ENCODE measurements at regions not wholly inside any gene's neighbourhood (a gene's known extent, or its start where the extent isn't known, plus 50 kb on each side); places are given as distances from the start of the nearest gene placed in this dataset.
"Not testable (repeated sequence)": the region's sequence is repeated elsewhere in the genome, so short reads cannot be mapped to it uniquely, and the experiment has no call there.

DNA sequence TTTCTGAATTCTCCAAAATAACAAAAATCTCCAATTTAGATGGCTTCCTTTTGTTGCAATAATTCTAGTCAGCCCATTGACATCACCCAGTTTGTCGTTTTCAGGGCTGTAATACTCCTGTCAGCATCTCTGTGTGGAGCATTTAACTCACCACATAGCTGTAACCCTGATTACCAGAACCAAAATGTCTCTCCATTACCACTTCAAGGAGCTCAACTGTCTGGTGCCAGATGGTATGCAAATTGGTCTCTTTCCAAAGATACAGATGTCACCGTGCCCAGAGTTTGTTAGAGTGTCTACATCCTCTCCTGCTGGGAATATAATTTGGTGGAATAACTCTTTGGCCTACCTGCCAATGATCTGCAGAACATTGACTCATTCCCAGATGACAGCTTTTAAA, 350.3 kb upstream of the POT1 start:
- no peak for ATAC-seq
- TF ChIP-seq, protein P1, sequence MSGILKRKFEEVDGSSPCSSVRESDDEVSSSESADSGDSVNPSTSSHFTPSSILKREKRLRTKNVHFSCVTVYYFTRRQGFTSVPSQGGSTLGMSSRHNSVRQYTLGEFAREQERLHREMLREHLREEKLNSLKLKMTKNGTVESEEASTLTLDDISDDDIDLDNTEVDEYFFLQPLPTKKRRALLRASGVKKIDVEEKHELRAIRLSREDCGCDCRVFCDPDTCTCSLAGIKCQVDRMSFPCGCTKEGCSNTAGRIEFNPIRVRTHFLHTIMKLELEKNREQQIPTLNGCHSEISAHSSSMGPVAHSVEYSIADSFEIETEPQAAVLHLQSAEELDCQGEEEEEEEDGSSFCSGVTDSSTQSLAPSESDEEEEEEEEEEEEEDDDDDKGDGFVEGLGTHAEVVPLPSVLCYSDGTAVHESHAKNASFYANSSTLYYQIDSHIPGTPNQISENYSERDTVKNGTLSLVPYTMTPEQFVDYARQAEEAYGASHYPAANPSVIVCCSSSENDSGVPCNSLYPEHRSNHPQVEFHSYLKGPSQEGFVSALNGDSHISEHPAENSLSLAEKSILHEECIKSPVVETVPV (CRISPR knock-in tag; IDR thresholded peaks at IDR 0.05) = no peak
- TF ChIP-seq OSR1 (CRISPR knock-in tag; IDR thresholded peaks at IDR 0.05) = no peak
- TF ChIP-seq ZNF8 (CRISPR knock-in tag; IDR thresholded peaks at IDR 0.05) = no peak
- TF ChIP-seq, protein P2, sequence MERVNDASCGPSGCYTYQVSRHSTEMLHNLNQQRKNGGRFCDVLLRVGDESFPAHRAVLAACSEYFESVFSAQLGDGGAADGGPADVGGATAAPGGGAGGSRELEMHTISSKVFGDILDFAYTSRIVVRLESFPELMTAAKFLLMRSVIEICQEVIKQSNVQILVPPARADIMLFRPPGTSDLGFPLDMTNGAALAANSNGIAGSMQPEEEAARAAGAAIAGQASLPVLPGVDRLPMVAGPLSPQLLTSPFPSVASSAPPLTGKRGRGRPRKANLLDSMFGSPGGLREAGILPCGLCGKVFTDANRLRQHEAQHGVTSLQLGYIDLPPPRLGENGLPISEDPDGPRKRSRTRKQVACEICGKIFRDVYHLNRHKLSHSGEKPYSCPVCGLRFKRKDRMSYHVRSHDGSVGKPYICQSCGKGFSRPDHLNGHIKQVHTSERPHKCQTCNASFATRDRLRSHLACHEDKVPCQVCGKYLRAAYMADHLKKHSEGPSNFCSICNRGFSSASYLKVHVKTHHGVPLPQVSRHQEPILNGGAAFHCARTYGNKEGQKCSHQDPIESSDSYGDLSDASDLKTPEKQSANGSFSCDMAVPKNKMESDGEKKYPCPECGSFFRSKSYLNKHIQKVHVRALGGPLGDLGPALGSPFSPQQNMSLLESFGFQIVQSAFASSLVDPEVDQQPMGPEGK (CRISPR knock-in tag; IDR thresholded peaks at IDR 0.05; ENCODE audit: borderline replicate concordance) = no peak
- TF ChIP-seq ARNTL (CRISPR knock-in tag; IDR thresholded peaks at IDR 0.05; ENCODE audit: borderline replicate concordance, low read depth) = no peak

DNA sequence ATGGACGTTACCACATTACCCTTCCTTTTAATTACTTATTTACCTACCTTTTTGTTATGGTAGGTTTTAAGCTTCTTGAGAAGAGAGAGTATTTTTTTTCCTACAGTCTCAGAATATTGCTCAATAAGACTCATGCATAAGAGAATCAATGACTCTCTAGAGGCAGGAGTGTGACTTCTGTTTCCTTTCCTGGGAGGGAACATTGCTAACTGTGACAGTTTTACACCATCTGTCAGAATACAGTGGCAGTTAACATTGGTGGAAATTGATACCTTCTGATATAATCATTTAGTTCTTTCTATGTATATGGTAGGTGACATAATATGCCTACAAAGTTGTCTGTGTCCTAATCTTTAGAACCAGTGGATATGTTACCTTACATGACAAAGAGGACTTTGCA, 348.7 kb upstream of the POT1 start:
- TF ChIP-seq ZFP30 (CRISPR knock-in tag; IDR thresholded peaks at IDR 0.05) = no peak
- no peak for TF ChIP-seq CSDC2 (CRISPR knock-in tag; IDR thresholded peaks at IDR 0.05)
- TF ChIP-seq, protein P1 (CRISPR knock-in tag; IDR thresholded peaks at IDR 0.05) = no peak
- TF ChIP-seq TCF4 (CRISPR knock-in tag; IDR thresholded peaks at IDR 0.05; ENCODE audit: borderline replicate concordance) = no peak
- no peak for TF ChIP-seq ZFP3 (CRISPR knock-in tag; IDR thresholded peaks at IDR 0.05)
- no peak for ATAC-seq

DNA sequence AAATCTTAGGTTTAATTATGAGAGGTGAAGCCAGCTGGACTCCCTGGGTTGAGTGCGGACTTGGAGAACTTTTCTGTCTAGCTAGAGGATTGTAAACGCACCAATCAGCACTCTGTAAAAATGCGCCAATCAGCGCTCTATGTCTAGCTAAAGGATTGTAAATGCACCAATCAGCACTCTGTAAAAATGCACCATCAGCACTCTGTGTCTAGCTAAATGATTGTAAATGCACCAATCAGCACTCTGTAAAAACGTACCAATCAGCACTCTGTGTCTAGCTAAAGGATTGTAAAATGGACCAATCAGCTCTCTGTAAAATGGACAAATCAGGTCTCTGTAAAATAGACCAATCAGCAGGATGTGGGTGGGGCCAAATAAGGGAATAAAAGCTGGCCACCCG, 345.1 kb upstream of the POT1 start:
- not testable (repeated sequence) for ATAC-seq

DNA sequence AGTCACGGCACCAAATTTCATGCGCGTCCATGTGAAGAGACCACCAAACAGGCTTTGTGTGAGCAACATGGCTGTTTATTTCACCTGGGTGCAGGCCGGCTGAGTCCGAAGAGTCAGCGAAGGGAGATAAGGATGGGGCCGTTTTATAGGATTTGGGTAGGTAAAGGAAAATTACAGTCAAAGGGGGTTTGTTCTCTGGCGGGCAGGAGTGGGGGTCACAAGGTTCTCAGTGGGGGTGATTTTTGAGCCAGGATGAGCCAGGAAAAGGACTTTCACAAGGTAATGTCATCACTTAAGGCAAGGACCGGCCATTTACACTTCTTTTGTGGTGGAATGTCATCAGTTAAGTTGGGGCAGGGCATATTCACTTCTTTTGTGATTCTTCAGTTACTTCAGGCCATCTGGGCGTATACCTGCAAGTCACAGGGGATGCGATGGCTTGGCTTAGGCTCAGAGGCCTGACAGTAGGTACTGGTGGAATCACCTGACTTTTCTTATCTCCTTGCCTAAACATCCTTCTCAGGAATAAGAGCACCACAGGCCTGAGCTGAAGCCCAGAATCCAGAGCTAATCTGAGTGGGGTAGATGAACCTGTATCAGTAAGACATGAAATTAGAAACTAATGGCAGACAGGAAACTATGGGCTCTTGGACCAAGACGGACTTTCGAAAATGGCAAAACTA, 334.7 kb upstream of the POT1 start:
- not testable (repeated sequence) for ATAC-seq

DNA sequence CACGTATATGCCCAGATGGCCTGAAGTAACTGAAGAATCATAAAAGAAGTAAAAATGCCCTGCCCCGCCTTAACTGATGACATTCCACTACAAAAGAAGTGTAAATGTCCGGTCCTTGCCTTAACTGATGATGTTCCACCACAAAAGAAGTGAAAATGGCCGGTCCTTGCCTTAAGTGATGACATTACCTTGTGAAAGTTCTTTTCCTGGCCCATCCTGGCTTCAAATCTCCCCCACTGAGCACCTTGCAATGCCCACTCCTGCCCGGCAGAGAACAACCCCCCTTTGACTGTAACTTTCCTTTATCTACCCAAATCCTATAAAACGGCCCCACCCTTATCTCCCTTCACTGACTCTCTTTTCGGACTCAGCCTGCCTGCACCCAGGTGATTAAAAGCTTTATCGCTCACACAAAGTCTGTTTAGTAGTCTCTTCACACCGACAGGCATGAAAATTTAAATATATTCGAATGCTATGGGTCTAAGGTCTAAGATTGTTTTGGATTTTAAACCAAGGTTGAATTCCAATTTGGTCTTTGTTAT, 329.3 kb upstream of the POT1 start:
- ATAC-seq = not testable (repeated sequence)

DNA sequence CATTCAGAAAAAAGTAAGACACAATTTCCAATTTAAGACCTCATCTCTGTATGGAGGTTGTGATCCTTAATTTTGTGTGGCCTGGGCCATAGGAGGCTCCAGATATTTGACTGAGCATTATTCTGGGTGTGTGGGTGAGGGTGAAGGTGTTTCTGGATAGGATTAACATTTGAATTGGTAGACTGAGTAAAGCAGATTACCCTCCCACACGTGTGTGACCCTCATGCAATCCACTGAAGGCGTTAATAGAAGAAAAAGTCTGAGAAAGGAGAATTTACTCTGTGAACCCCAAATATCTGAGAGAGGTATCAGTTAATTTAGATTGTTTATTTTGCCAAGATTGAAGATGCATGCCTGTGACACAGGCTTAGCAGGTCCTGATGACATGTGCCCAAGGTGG, 328.0 kb upstream of the POT1 start:
- no peak for ATAC-seq
- TF ChIP-seq TCF4 (CRISPR knock-in tag; IDR thresholded peaks at IDR 0.05; ENCODE audit: borderline replicate concordance) = no peak
- TF ChIP-seq ARNTL (CRISPR knock-in tag; IDR thresholded peaks at IDR 0.05; ENCODE audit: borderline replicate concordance, low read depth) = no peak
- TF ChIP-seq PPARA (CRISPR knock-in tag; IDR thresholded peaks at IDR 0.05; ENCODE audit: borderline replicate concordance) = no peak
- TF ChIP-seq ZNF8 (CRISPR knock-in tag; IDR thresholded peaks at IDR 0.05) = no peak
- no peak for TF ChIP-seq ZC3H10 (CRISPR knock-in tag; IDR thresholded peaks at IDR 0.05)
- no peak for TF ChIP-seq ZFP30 (CRISPR knock-in tag; IDR thresholded peaks at IDR 0.05)
- TF ChIP-seq ZNF565 (CRISPR knock-in tag; conservative IDR thresholded peaks at IDR 0.05; ENCODE audit: low read depth) = no peak
- no peak for TF ChIP-seq BACH2 (CRISPR knock-in tag; IDR thresholded peaks at IDR 0.05; ENCODE audit: borderline replicate concordance)
- TF ChIP-seq TOX (CRISPR knock-in tag; IDR thresholded peaks at IDR 0.05; ENCODE audit: borderline replicate concordance) = no peak
- no peak for TF ChIP-seq OSR1 (CRISPR knock-in tag; IDR thresholded peaks at IDR 0.05)
- TF ChIP-seq, protein P3, sequence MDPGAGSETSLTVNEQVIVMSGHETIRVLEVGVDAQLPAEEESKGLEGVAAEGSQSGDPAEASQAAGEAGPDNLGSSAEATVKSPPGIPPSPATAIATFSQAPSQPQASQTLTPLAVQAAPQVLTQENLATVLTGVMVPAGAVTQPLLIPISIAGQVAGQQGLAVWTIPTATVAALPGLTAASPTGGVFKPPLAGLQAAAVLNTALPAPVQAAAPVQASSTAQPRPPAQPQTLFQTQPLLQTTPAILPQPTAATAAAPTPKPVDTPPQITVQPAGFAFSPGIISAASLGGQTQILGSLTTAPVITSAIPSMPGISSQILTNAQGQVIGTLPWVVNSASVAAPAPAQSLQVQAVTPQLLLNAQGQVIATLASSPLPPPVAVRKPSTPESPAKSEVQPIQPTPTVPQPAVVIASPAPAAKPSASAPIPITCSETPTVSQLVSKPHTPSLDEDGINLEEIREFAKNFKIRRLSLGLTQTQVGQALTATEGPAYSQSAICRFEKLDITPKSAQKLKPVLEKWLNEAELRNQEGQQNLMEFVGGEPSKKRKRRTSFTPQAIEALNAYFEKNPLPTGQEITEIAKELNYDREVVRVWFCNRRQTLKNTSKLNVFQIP (CRISPR knock-in tag; IDR thresholded peaks at IDR 0.05; ENCODE audit: borderline replicate concordance, low read depth) = no peak
- TF ChIP-seq, protein P4, sequence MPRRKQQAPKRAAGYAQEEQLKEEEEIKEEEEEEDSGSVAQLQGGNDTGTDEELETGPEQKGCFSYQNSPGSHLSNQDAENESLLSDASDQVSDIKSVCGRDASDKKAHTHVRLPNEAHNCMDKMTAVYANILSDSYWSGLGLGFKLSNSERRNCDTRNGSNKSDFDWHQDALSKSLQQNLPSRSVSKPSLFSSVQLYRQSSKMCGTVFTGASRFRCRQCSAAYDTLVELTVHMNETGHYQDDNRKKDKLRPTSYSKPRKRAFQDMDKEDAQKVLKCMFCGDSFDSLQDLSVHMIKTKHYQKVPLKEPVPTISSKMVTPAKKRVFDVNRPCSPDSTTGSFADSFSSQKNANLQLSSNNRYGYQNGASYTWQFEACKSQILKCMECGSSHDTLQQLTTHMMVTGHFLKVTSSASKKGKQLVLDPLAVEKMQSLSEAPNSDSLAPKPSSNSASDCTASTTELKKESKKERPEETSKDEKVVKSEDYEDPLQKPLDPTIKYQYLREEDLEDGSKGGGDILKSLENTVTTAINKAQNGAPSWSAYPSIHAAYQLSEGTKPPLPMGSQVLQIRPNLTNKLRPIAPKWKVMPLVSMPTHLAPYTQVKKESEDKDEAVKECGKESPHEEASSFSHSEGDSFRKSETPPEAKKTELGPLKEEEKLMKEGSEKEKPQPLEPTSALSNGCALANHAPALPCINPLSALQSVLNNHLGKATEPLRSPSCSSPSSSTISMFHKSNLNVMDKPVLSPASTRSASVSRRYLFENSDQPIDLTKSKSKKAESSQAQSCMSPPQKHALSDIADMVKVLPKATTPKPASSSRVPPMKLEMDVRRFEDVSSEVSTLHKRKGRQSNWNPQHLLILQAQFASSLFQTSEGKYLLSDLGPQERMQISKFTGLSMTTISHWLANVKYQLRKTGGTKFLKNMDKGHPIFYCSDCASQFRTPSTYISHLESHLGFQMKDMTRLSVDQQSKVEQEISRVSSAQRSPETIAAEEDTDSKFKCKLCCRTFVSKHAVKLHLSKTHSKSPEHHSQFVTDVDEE (CRISPR knock-in tag; IDR thresholded peaks at IDR 0.05) = no peak
- TF ChIP-seq ZNF70 (CRISPR knock-in tag; IDR thresholded peaks at IDR 0.05) = no peak
- TF ChIP-seq, protein P2 (CRISPR knock-in tag; IDR thresholded peaks at IDR 0.05; ENCODE audit: borderline replicate concordance) = no peak
- no peak for TF ChIP-seq ZFP3 (CRISPR knock-in tag; IDR thresholded peaks at IDR 0.05)
- TF ChIP-seq, protein P5, sequence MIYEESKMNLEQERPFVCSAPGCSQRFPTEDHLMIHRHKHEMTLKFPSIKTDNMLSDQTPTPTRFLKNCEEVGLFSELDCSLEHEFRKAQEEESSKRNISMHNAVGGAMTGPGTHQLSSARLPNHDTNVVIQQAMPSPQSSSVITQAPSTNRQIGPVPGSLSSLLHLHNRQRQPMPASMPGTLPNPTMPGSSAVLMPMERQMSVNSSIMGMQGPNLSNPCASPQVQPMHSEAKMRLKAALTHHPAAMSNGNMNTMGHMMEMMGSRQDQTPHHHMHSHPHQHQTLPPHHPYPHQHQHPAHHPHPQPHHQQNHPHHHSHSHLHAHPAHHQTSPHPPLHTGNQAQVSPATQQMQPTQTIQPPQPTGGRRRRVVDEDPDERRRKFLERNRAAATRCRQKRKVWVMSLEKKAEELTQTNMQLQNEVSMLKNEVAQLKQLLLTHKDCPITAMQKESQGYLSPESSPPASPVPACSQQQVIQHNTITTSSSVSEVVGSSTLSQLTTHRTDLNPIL (CRISPR knock-in tag; IDR thresholded peaks at IDR 0.05; ENCODE audit: low read depth) = no peak
